RWPE1 (cell line): ENCODE measurements at regions not wholly inside any gene's neighbourhood (a gene's known extent, or its start where the extent isn't known, plus 50 kb on each side); places are given as distances from the start of the nearest gene placed in this dataset.

Experiments
- CTCF ChIA-PET: fragments of 350-600 bp; sonication (Branson Sonifier 250); formaldehyde crosslinking; extraction: SDS; loops from one replicate; lab custom pipeline; 2021; lab: Yijun Ruan, JAX
- POLR2A ChIA-PET: fragments of 400-600 bp; formaldehyde crosslinking; extraction: SDS; loops from one replicate; lab custom pipeline; 2020; ENCODE audit warnings: antibody characterized with exemption; ENCODE audit not compliant: low non-redundant PET; lab: Yijun Ruan, JAX
- DNase-seq: peaks from one replicate; pipeline ENCODE4 v3.0.0; 2012; ENCODE audit warnings: low spot score
- H3K27ac ChIP-seq: fragments of 450-650 bp; 2 replicates; pipeline ENCODE4 v1.5.1; 2017
- CTCF ChIP-seq: fragments of 450-650 bp; conservative IDR thresholded peaks from 2 replicates; pipeline ENCODE4 v1.5.1; 2017; ENCODE audit warnings: low read depth, mild to moderate bottlenecking

GRCh38 chr13:107473253-107473652 lies 742.1 kb downstream of the LIG4 start:
- ChIA-PET CTCF (no interaction called here), POLR2A (no interaction called here)
- no peak for DNase-seq
- H3K27ac ChIP-seq, result no peak overlapping the region
- no peak for TF ChIP-seq CTCF

- ChIA-PET CTCF (no interaction called here), POLR2A (no interaction called here)
- no peak for TF ChIP-seq CTCF
These were observed 748.8 kb downstream of the LIG4 start for GRCh38 chr13:107466326-107467099.

GRCh38 chr13:107462501-107462900 lies 752.8 kb downstream of the LIG4 start:
- CTCF ChIA-PET, result no interaction called here
- no peak overlapping the region for H3K27ac ChIP-seq
- POLR2A ChIA-PET, result no interaction called here
- no peak for DNase-seq
- TF ChIP-seq CTCF, result no peak

More at GRCh38 chr13:107466326-107467099, 748.8 kb downstream of the LIG4 start:
- H3K27ac ChIP-seq, result no peak overlapping the region
- peak; percentile 11 for DNase-seq

GRCh38 chr13:107461751-107462150 lies 753.6 kb downstream of the LIG4 start:
- DNase-seq, result no peak

GRCh38 chr13:107459430-107459829 lies 755.9 kb downstream of the LIG4 start:
- no peak for DNase-seq
- ChIA-PET CTCF (no interaction called here), POLR2A (no interaction called here)
- no peak for TF ChIP-seq CTCF
- no peak overlapping the region for H3K27ac ChIP-seq

More at GRCh38 chr13:107461751-107462150, 753.6 kb downstream of the LIG4 start:
- ChIA-PET CTCF (no interaction called here), POLR2A (no interaction called here)
- H3K27ac ChIP-seq, result no peak overlapping the region
- no peak for TF ChIP-seq CTCF

GRCh38 chr13:107458269-107458668 lies 757.1 kb downstream of the LIG4 start:
- no peak overlapping the region for H3K27ac ChIP-seq
- no peak for TF ChIP-seq CTCF
- POLR2A ChIA-PET, result no interaction called here
- no peak for DNase-seq
- CTCF ChIA-PET, result no interaction called here
